ENCODE measurements at regions not wholly inside any gene's neighbourhood (a gene's known extent, or its start where the extent isn't known, plus 50 kb on each side); places are given as distances from the start of the nearest gene placed in this dataset.

- Histone ChIP-seq H3K36me3 (no peaks in the 10 kb centered on the region), H3K4me1 (no peaks in the 10 kb centered on the region), H3K27me3 (no peaks in the 10 kb centered on the region), H3K4me3 (no peak overlapping the region), H3K27ac (no peak overlapping the region), H3K9me3 (no peaks in the 10 kb centered on the region)
- no peak for ATAC-seq
- DNase-seq, result no peak
- intact Hi-C loops (cut with DNase I), result no loop called here
- TF ChIP-seq, protein P1, sequence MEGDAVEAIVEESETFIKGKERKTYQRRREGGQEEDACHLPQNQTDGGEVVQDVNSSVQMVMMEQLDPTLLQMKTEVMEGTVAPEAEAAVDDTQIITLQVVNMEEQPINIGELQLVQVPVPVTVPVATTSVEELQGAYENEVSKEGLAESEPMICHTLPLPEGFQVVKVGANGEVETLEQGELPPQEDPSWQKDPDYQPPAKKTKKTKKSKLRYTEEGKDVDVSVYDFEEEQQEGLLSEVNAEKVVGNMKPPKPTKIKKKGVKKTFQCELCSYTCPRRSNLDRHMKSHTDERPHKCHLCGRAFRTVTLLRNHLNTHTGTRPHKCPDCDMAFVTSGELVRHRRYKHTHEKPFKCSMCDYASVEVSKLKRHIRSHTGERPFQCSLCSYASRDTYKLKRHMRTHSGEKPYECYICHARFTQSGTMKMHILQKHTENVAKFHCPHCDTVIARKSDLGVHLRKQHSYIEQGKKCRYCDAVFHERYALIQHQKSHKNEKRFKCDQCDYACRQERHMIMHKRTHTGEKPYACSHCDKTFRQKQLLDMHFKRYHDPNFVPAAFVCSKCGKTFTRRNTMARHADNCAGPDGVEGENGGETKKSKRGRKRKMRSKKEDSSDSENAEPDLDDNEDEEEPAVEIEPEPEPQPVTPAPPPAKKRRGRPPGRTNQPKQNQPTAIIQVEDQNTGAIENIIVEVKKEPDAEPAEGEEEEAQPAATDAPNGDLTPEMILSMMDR (IDR thresholded peaks at IDR 0.05), result no peak
Observed at GRCh38 chr14:101222362-101223070, 319.0 kb upstream of the RTL1 start.

DNA sequence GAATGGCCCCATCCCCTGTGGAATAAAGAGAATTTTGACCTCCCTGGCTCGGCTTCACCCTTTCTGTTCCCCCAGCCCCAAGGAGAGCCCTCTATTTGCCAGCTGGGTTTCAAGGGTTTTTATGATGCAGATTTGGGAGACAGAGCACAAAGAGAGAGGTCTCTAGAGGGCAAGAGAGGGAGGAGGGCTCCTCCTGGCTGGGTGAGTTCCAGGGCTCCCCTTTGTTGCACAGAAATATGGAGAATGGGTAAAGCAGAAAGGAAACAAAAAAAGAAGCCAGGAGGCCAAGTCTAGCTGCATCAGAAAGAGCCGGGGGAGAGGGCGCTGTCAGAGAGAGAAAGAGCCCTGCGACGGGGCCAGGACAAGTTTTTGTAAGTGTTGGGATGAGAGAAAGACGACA lies 319.6 kb upstream of the RTL1 start:
- no peak for ATAC-seq
- no peak for DNase-seq
- Histone ChIP-seq H3K27me3 (no peaks in the 10 kb centered on the region), H3K36me3 (no peaks in the 10 kb centered on the region), H3K4me3 (no peak overlapping the region), H3K9me3 (no peaks in the 10 kb centered on the region), H3K27ac (no peak overlapping the region), H3K4me1 (no peaks in the 10 kb centered on the region)
- intact Hi-C loops (cut with DNase I), result no loop called here
- TF ChIP-seq, protein P1 (IDR thresholded peaks at IDR 0.05), result no peak

- no peaks in the 10 kb centered on the region for H3K4me1 ChIP-seq
Observed at GRCh38 chr14:101223561-101224162, 320.1 kb upstream of the RTL1 start.

DNA sequence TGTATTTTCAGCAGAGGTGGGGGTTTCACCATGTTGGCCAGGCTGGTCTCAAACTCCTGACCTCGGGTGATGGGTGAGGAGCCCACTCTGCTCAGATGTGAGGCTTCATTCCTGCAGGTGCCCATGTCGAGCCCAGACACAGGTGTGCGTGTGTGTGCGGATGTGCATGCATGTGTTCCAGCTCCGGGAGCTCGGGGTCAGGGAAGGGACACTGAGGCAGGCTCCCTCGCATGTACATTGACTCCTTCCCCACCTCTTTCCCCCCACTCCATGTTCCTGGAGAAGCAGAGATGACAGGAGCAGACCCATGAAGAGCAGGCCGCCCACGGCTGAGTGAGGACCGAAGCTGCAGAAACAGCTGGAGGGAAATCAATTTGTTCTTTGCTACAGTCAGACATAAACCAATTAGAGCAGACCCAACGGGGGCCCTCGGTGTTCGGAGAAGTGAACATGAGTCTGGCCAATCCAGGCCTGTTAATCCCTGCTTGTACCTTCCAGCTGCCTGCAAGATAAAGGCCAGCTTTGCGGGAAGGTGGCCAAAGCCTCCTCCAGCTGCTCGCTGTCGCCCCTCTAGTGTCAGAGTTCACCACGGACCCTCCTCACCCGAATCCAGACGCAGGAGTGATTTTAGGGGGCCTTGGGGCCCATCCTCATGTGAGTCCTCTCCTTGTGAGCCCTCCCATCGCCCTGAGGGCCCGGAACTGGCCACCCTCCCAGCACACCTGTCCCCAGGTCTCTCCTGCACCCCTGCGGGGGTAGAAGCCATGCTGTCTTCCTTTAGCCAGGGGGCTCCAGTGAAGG lies 321.0 kb upstream of the RTL1 start:
- H3K4me1 ChIP-seq, result no peaks in the 10 kb centered on the region

More at GRCh38 chr14:101223561-101224162, 320.1 kb upstream of the RTL1 start:
- Histone ChIP-seq H3K27me3 (no peaks in the 10 kb centered on the region), H3K9me3 (no peaks in the 10 kb centered on the region), H3K27ac (no peak overlapping the region), H3K4me3 (no peak overlapping the region), H3K36me3 (no peaks in the 10 kb centered on the region)
- ATAC-seq (no peak), DNase-seq (no peak)
- TF ChIP-seq, protein P1 (IDR thresholded peaks at IDR 0.05), result no peak
- intact Hi-C loops (cut with DNase I), result no loop called here

More for the DNA sequence above, 321.0 kb upstream of the RTL1 start:
- TF ChIP-seq, protein P1 (IDR thresholded peaks at IDR 0.05), result no peak
- ATAC-seq (no peak), DNase-seq (no peak)
- H3K4me3 ChIP-seq, result no peak overlapping the region
- H3K36me3 ChIP-seq, result no peaks in the 10 kb centered on the region
- H3K27me3 ChIP-seq, result no peaks in the 10 kb centered on the region
- no peak overlapping the region for H3K27ac ChIP-seq
- intact Hi-C loops (cut with DNase I), result no loop called here
- no peaks in the 10 kb centered on the region for H3K9me3 ChIP-seq

Measured in upper lobe of right lung (tissue), 1 donor.